K562 (cell line): ENCODE measurements at regions not wholly inside any gene's neighbourhood (a gene's known extent, or its start where the extent isn't known, plus 50 kb on each side); places are given as distances from the start of the nearest gene placed in this dataset.

ENCODE experiments used
- ATAC-seq: fragments of 200-7000 bp; cut with Tn5 transposase; 3 replicates; pipeline ENCODE4 v1.9.1; 2020; ENCODE audit warnings: moderate library complexity
- BruUV-seq: library from RNA; stranded (reverse); fragments of 400-500 nt; replicated peaks from 2 replicates; lab custom pipeline; 2021; lab: Mats Ljungman, UMichigan
- CTCF ChIA-PET: fragments of 300-600 bp; formaldehyde crosslinking; extraction: SDS; loops from one replicate; lab custom pipeline; 2021; ENCODE audit warnings: low intra/inter-chr PET ratio; lab: Yijun Ruan, JAX
- POLR2A ChIA-PET: fragments of 300-600, 350-650 bp; sonication (Branson Sonifier 250); formaldehyde crosslinking; extraction: SDS; loops from one replicate; lab custom pipeline; 2021; ENCODE audit warnings: antibody characterized with exemption, inconsistent platforms; lab: Yijun Ruan, JAX
- DNase-seq, 4 experiments: peaks; one replicate each; pipeline versions ENCODE4 v3.0.0 to v3.0.0-alpha.2; 2011 to 2018; ENCODE audit warnings: low spot score in 3 of 4, mixed read lengths in 3 of 4; ENCODE audit errors: extremely low read depth in 1 of 4
- FAIRE-seq: peaks from 2 replicates; lab custom pipeline; 2011; peaks lifted over from hg19 to GRCh38; lab: Jason Lieb, UNC
- H2AFZ ChIP-seq: 2 replicates; pipeline ENCODE4 v1.6.0; 2011; ENCODE audit warnings: low read depth, low read length, control low read depth, inconsistent platforms
- H3K27ac ChIP-seq: fragments of 200-600 bp; 3 replicates; pipeline ENCODE4 v1.8.0; 2011; ENCODE audit warnings: low read depth, mild to moderate bottlenecking, control low read depth, inconsistent platforms, low read length, moderate library complexity, mixed read lengths; ENCODE audit errors: extremely low read depth
- H3K27me3 ChIP-seq, 2 experiments: fragments of 300-600 bp in 1 of 2; 2 replicates in 1 of 2; 3 replicates in 1 of 2; pipeline versions ENCODE4 v1.6.0 to v1.8.0; 2011; ENCODE audit warnings: inconsistent platforms in 2 of 2, low read length in 2 of 2, mild to moderate bottlenecking in 1 of 2, mixed read lengths in 1 of 2, moderate library complexity in 1 of 2; ENCODE audit not compliant: control insufficient read depth in 2 of 2, insufficient read depth in 2 of 2
- H3K36me3 ChIP-seq: fragments of 300-600 bp; 3 replicates; pipeline ENCODE4 v1.8.0; 2011; ENCODE audit warnings: mild to moderate bottlenecking, low read length, inconsistent platforms; ENCODE audit not compliant: control insufficient read depth, insufficient read depth
- H3K4me1 ChIP-seq, 2 experiments: fragments of 200-600 bp in 1 of 2; replicated peaks in 1 of 2; 2 replicates in 1 of 2; 3 replicates in 1 of 2; pipeline versions ENCODE4 v1.5.1 to v1.8.0; 2011; ENCODE audit warnings: inconsistent platforms in 2 of 2, low read length in 2 of 2, mild to moderate bottlenecking in 1 of 2, mixed read lengths in 1 of 2, moderate library complexity in 1 of 2; ENCODE audit not compliant: control insufficient read depth in 2 of 2, insufficient read depth in 2 of 2
- H3K4me2 ChIP-seq: 2 replicates; pipeline ENCODE4 v1.6.1; 2011; ENCODE audit warnings: low read length, control low read depth, inconsistent platforms, mixed read lengths; ENCODE audit not compliant: insufficient read depth
- H3K4me3 ChIP-seq: fragments of 200-600 bp; sonication (generic), shearing (Covaris generic); 2 replicates; pipeline ENCODE4 v1.5.1; 2016; ENCODE audit warnings: control low read depth, inconsistent platforms
- H3K79me2 ChIP-seq: fragments of 200-600 bp; 3 replicates; pipeline ENCODE4 v1.8.0; 2011; ENCODE audit warnings: low read length, inconsistent platforms; ENCODE audit not compliant: control insufficient read depth, insufficient read depth
- H3K9ac ChIP-seq, 2 experiments: 2 replicates each; pipeline versions ENCODE4 v1.6.0 to v1.6.1; 2011; ENCODE audit warnings: low read depth in 2 of 2, low read length in 2 of 2, control low read depth in 1 of 2, inconsistent platforms in 1 of 2, mild to moderate bottlenecking in 1 of 2, mixed read lengths in 1 of 2; ENCODE audit not compliant: insufficient read depth in 1 of 2
- H3K9me1 ChIP-seq: one replicate; pipeline ENCODE4 v1.6.0; 2011; ENCODE audit warnings: inconsistent platforms, mild to moderate bottlenecking, low read length, moderate library complexity; ENCODE audit not compliant: control insufficient read depth, insufficient read depth
- H3K9me3 ChIP-seq: replicated peaks from 2 replicates; pipeline ENCODE4 v1.5.1; 2011; ENCODE audit warnings: low read depth, low read length, inconsistent platforms; ENCODE audit not compliant: control insufficient read depth, insufficient read depth
- H4K20me1 ChIP-seq: replicated peaks from 2 replicates; pipeline ENCODE4 v1.6.1; 2011; ENCODE audit warnings: low read length, inconsistent platforms, mixed read lengths; ENCODE audit not compliant: control insufficient read depth, insufficient read depth
- E2F4 ChIP-seq: sonication (generic); formaldehyde crosslinking; IDR thresholded peaks from 2 replicates; pipeline ENCODE4 v1.8.0; 2022; ENCODE audit warnings: mild to moderate bottlenecking, low read depth, missing genetic modification reagents
- KLF6 ChIP-seq: fragments of 250-450 bp; sonication (Bioruptor Pico); IDR thresholded peaks from 2 replicates; pipeline ENCODE4 v1.4.0; 2020; ENCODE audit warnings: mild to moderate bottlenecking, moderate library complexity, borderline replicate concordance
- NCOA6 ChIP-seq: fragments of 450-650 bp; IDR thresholded peaks from 2 replicates; pipeline ENCODE4 v1.6.1; 2017; ENCODE audit warnings: mild to moderate bottlenecking
- NFATC3 ChIP-seq: fragments of 450-650 bp; IDR thresholded peaks from 2 replicates; pipeline ENCODE4 v1.6.1; 2017; ENCODE audit warnings: mild to moderate bottlenecking
- NRF1 ChIP-seq, 2 experiments: fragments of 450-650 bp; IDR thresholded peaks in 1 of 2; conservative IDR thresholded peaks in 1 of 2; 2 replicates each; pipeline ENCODE4 v1.6.1; 2014; ENCODE audit warnings: mild to moderate bottlenecking in 2 of 2
- STAG1 ChIP-seq: sonication (generic); formaldehyde crosslinking; IDR thresholded peaks from 2 replicates; pipeline ENCODE4 v1.5.0; 2020; ENCODE audit warnings: missing genetic modification reagents, borderline replicate concordance
- TFAM ChIP-seq: fragments of 250-450 bp; sonication (Bioruptor Pico); conservative IDR thresholded peaks from 2 replicates; pipeline ENCODE4 v1.5.0; 2021; ENCODE audit warnings: mild to moderate bottlenecking, moderate library complexity
- WHSC1 ChIP-seq: IDR thresholded peaks from one replicate; pipeline ENCODE4 v1.6.1; 2012; ENCODE audit warnings: low read length, control low read depth, inconsistent platforms
- YY1 ChIP-seq, 3 experiments: IDR thresholded peaks; 2 replicates each; pipeline ENCODE4 v1.6.1; 2011; ENCODE audit warnings: low read length in 2 of 3, mild to moderate bottlenecking in 2 of 3, moderate library complexity in 2 of 3, borderline replicate concordance in 1 of 3, control low read depth in 1 of 3, low read depth in 1 of 3; ENCODE audit not compliant: insufficient read depth in 3 of 3, insufficient replicate concordance in 2 of 3, control insufficient read depth in 1 of 3, insufficient read length in 1 of 3; ENCODE audit errors: extremely low read depth in 1 of 3
- ZFP1 ChIP-seq: fragments of 450-650 bp; formaldehyde crosslinking; IDR thresholded peaks from 2 replicates; pipeline ENCODE4 v1.4.0; 2020; ENCODE audit warnings: mild to moderate bottlenecking, mixed read lengths
- ZSCAN29 ChIP-seq: fragments of 450-650 bp; IDR thresholded peaks from 2 replicates; pipeline ENCODE4 v1.6.1; 2017
- WGBS: fragments of 100-300 bp; shearing (Covaris generic); methylation state at CpG from one replicate; pipeline ENCODE4 v1.1.6; 2016; ENCODE audit warnings: low coverage, mixed read lengths; ENCODE audit not compliant: insufficient coverage; ENCODE audit errors: missing lambda C conversion rate; 5-methylcytosine and 5-hydroxymethylcytosine counted together
- in situ Hi-C: fragments of 300-500 bp; cut with MboI; formaldehyde crosslinking; loops from 4 replicates; pipeline ENCODE4 v1.15.0; 2018; ENCODE audit warnings: inconsistent platforms, mixed read lengths
- intact Hi-C: fragments of 100-400 bp; cut with micrococcal nuclease; formaldehyde crosslinking; loops from 2 replicates; pipeline ENCODE4 v1.14.2; 2022

GRCh38 chr16:86189934-86190333 is 291.0 kb downstream of the IRF8 start:
- H3K27ac ChIP-seq, result no peak overlapping the region
- no peak for ATAC-seq
- intact Hi-C loops (no loop called here), in situ Hi-C loops (no loop called here)
- no peaks in the 10 kb centered on the region for H3K9me3 ChIP-seq
- no peaks in the 10 kb centered on the region for H3K36me3 ChIP-seq
- CTCF ChIA-PET, result no interaction called here
- WGBS, result 0% methylated on average over 4 of the region's 4 CpGs
- H3K79me2 ChIP-seq, result no peaks in the 10 kb centered on the region
- no peak for FAIRE-seq
- no peak for DNase-seq
- POLR2A ChIA-PET, result no interaction called here
- no peaks in the 10 kb centered on the region for H3K4me1 ChIP-seq
- H3K4me2 ChIP-seq, result no peak overlapping the region
- H3K27me3 ChIP-seq, result peaks cover 31 to 71% of the 10 kb centered on the region in 2 experiments
- H3K4me3 ChIP-seq, result no peak overlapping the region
- TF ChIP-seq YY1 (IDR thresholded peaks at IDR 0.05; ENCODE audit: borderline replicate concordance in 1 of 3, control insufficient read depth in 1 of 3, extremely low read depth in 1 of 3, insufficient read depth in 3 of 3, insufficient read length in 1 of 3, insufficient replicate concordance in 2 of 3, low read depth in 1 of 3, low read length in 2 of 3) (no peak), E2F4 (CRISPR knock-in tag) (no peak), STAG1 (no peak), ZFP1 (CRISPR knock-in tag) (no peak), NCOA6 (no peak), NFATC3 (no peak), WHSC1 (no peak), NRF1 (conservative IDR thresholded peaks at IDR 0.05 in 1 of 2, IDR thresholded peaks at IDR 0.05 in 1 of 2) (no peak), ZSCAN29 (no peak), TFAM (CRISPR knock-in tag) (no peak), KLF6 (CRISPR knock-in tag) (no peak)
- H3K9ac ChIP-seq, result no peak overlapping the region
- BruUV-seq, result no TSS peak
- no peak overlapping the region for H2AFZ ChIP-seq
- no peaks in the 10 kb centered on the region; the same call in 1 of the 2 replicates for H4K20me1 ChIP-seq
- H3K9me1 ChIP-seq, result no peaks in the 10 kb centered on the region
